ENCODE measurements at regions not wholly inside any gene's neighbourhood (a gene's known extent, or its start where the extent isn't known, plus 50 kb on each side); places are given as distances from the start of the nearest gene placed in this dataset.

- DNase-seq: no peak
- no peaks in the 10 kb centered on the region for H3K4me1 ChIP-seq
- H3K36me3 ChIP-seq: no peaks in the 10 kb centered on the region
- H3K27me3 ChIP-seq (ENCODE audit: low read depth): no peaks in the 10 kb centered on the region
- intact Hi-C loops (cut with micrococcal nuclease): no loop called here
- H3K27ac ChIP-seq (replicated peaks): no peak overlapping the region
- H3K4me3 ChIP-seq: no peak overlapping the region
- TF ChIP-seq, protein P1, sequence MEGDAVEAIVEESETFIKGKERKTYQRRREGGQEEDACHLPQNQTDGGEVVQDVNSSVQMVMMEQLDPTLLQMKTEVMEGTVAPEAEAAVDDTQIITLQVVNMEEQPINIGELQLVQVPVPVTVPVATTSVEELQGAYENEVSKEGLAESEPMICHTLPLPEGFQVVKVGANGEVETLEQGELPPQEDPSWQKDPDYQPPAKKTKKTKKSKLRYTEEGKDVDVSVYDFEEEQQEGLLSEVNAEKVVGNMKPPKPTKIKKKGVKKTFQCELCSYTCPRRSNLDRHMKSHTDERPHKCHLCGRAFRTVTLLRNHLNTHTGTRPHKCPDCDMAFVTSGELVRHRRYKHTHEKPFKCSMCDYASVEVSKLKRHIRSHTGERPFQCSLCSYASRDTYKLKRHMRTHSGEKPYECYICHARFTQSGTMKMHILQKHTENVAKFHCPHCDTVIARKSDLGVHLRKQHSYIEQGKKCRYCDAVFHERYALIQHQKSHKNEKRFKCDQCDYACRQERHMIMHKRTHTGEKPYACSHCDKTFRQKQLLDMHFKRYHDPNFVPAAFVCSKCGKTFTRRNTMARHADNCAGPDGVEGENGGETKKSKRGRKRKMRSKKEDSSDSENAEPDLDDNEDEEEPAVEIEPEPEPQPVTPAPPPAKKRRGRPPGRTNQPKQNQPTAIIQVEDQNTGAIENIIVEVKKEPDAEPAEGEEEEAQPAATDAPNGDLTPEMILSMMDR (IDR thresholded peaks at IDR 0.05; ENCODE audit: borderline replicate concordance): no peak
- no peaks in the 10 kb centered on the region for H3K9me3 ChIP-seq (replicated peaks)
These were observed 108.7 kb upstream of the SLC10A2 start for GRCh38 chr13:103174966-103175365.

DNA sequence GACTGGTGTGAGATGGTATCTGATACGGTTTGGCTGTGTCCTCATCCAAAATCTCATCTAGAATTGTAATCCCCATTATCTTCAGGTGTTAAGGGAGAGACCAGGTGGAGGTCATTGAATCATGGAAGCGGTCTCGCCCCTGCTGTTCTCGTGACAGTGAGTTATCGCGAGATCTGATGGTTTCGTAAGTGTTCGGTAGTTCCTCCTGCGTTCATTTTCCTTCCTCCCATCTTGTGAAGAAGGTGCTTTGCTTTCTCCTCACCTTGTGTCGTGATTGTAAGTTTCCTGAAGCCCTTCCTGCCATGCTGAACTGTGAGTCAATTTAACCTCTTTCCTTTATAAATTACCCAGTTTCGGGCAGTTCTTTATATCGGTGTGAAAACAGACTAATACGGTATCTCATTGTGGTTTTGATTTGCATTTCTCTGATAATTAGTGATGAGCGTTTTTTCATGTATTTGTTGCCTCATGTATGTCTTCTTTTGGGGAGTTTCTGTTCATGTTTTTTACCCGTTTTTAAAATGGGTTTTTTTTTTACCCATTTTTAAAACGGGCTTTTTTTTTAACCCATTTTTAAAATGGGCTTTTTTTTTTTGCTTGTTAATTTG is 102.8 kb upstream of the SLC10A2 start:
- no peaks in the 10 kb centered on the region for H3K36me3 ChIP-seq
- no peaks in the 10 kb centered on the region for H3K9me3 ChIP-seq (replicated peaks)
- no peak for DNase-seq
- no peak overlapping the region for H3K27ac ChIP-seq (replicated peaks)
- no peaks in the 10 kb centered on the region for H3K4me1 ChIP-seq
- H3K4me3 ChIP-seq: no peak overlapping the region
- H3K27me3 ChIP-seq (ENCODE audit: low read depth): no peaks in the 10 kb centered on the region
- intact Hi-C loops (cut with micrococcal nuclease): no loop called here
- TF ChIP-seq, protein P1 (IDR thresholded peaks at IDR 0.05; ENCODE audit: borderline replicate concordance): no peak

GRCh38 chr13:103164251-103164650 is 98.0 kb upstream of the SLC10A2 start:
- H3K9me3 ChIP-seq (replicated peaks): no peaks in the 10 kb centered on the region
- intact Hi-C loops (cut with micrococcal nuclease): no loop called here
- H3K27ac ChIP-seq (replicated peaks): no peak overlapping the region
- TF ChIP-seq, protein P1 (IDR thresholded peaks at IDR 0.05; ENCODE audit: borderline replicate concordance): no peak
- H3K27me3 ChIP-seq (ENCODE audit: low read depth): no peaks in the 10 kb centered on the region
- DNase-seq: no peak
- H3K4me1 ChIP-seq: no peaks in the 10 kb centered on the region
- H3K36me3 ChIP-seq: no peaks in the 10 kb centered on the region
- no peak overlapping the region for H3K4me3 ChIP-seq

DNA sequence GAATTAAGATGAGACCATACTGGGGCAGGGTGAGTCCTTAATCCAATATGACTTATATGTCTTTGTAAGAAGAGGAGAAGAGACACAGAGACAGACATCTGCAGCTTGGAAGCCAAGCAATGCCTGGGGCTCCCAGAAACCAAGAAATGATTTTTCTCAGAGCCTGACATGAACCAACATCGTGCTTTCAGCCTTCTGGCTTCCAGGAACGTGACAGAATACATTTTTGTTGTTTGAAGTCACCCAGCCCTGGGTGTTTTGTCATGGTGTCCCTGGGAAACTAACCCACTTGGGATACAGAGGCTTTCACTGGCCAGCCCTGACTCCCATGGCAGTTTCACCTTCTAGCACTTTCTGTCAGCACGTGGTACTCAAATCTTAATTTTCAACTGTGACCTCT is 95.3 kb upstream of the SLC10A2 start:
- H3K9me3 ChIP-seq (replicated peaks): no peaks in the 10 kb centered on the region
- no peak overlapping the region for H3K27ac ChIP-seq (replicated peaks)
- DNase-seq: no peak
- H3K4me3 ChIP-seq: no peak overlapping the region
- intact Hi-C loops (cut with micrococcal nuclease): no loop called here
- no peaks in the 10 kb centered on the region for H3K36me3 ChIP-seq
- TF ChIP-seq, protein P1 (IDR thresholded peaks at IDR 0.05; ENCODE audit: borderline replicate concordance): no peak
- peaks cover 6% of the 10 kb centered on the region for H3K4me1 ChIP-seq
- no peaks in the 10 kb centered on the region for H3K27me3 ChIP-seq (ENCODE audit: low read depth)

DNA sequence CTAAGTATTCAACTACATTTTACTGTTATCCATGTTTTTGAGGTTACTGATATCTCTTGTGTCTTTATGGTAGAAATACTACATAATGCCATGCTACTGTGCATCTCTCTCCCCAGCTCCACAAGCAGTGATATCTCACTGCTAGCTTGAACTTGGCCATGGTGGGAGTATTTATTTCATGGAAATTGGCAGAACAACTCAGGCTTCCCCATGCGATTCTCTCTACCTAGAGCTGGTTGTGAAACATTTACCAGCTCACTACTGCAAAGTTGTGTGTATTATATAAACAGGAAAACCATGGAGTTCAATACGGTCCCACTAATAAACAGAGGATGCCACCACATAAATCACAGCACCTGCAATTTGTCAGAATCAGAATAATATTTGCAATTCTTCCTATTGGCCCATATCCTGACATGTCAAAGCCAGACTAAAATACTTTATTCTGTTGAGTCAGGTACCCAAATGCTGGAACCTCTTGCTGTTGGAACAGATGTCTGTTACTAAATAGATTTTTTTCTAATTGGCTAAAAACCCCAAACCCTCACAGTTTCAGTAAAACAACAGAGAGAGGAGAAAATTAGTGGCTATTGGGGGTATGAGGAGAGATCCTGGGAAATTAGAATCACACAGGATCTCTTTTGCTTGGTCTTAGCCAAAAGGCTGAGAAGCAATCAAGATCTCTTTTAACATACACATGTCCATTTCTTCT is 91.4 kb upstream of the SLC10A2 start:
- no peaks in the 10 kb centered on the region for H3K9me3 ChIP-seq (replicated peaks)
- intact Hi-C loops (cut with micrococcal nuclease): no loop called here

More for the DNA sequence above, 91.4 kb upstream of the SLC10A2 start:
- H3K36me3 ChIP-seq: no peaks in the 10 kb centered on the region
- TF ChIP-seq, protein P1 (IDR thresholded peaks at IDR 0.05; ENCODE audit: borderline replicate concordance): no peak
- H3K4me3 ChIP-seq: no peak overlapping the region
- H3K4me1 ChIP-seq: peaks cover 7% of the 10 kb centered on the region
- H3K27ac ChIP-seq (replicated peaks): no peak overlapping the region
- DNase-seq: no peak
- H3K27me3 ChIP-seq (ENCODE audit: low read depth): no peaks in the 10 kb centered on the region
